H1 (cell line): ENCODE measurements at regions not wholly inside any gene's neighbourhood (a gene's known extent, or its start where the extent isn't known, plus 50 kb on each side); places are given as distances from the start of the nearest gene placed in this dataset.

Source experiments
- CTCF ChIA-PET: fragments of 300-600 bp; sonication (Branson Sonifier 250); formaldehyde crosslinking; loops from one replicate; lab custom pipeline; 2021; ENCODE audit not compliant: partially characterized antibody; lab: Charles Lee
- POLR2A ChIA-PET: fragments of 300-600 bp; sonication (Branson Sonifier 250); formaldehyde crosslinking; loops from one replicate; lab custom pipeline; 2021; ENCODE audit warnings: inconsistent platforms; ENCODE audit not compliant: partially characterized antibody; lab: Charles Lee
- DNase-seq, 2 experiments: peaks; one replicate each; pipeline versions ENCODE4 v3.0.0 to v3.0.0-alpha.2; 2010 to 2022; ENCODE audit warnings: low spot score in 2 of 2, low read depth in 1 of 2, mixed read lengths in 1 of 2
- FAIRE-seq: peaks from 2 replicates; lab custom pipeline; 2011; peaks lifted over from hg19 to GRCh38; lab: Jason Lieb, UNC
- H2AFZ ChIP-seq: 2 replicates; pipeline ENCODE4 v1.8.1; 2012; ENCODE audit warnings: low read length, inconsistent platforms
- H2AK5ac ChIP-seq: 2 replicates; pipeline ENCODE4 v1.6.1; 2013; ENCODE audit warnings: low read depth, low read length
- H2BK120ac ChIP-seq: replicated peaks from 2 replicates; pipeline ENCODE3; 2013; ENCODE audit warnings: low read depth, low read length, inconsistent platforms
- H2BK12ac ChIP-seq: 2 replicates; pipeline ENCODE4 v1.6.1; 2013; ENCODE audit warnings: low read depth, low read length
- H2BK15ac ChIP-seq: 2 replicates; pipeline ENCODE4 v1.6.1; 2013; ENCODE audit warnings: low read length
- H2BK20ac ChIP-seq: 2 replicates; pipeline ENCODE4 v1.6.1; 2013; ENCODE audit warnings: low read length
- H2BK5ac ChIP-seq: 2 replicates; pipeline ENCODE4 v1.6.1; 2013; ENCODE audit warnings: low read depth, low read length
- H3K14ac ChIP-seq: 2 replicates; pipeline ENCODE4 v1.6.1; 2013; ENCODE audit warnings: inconsistent platforms; ENCODE audit not compliant: insufficient read length
- H3K18ac ChIP-seq: 2 replicates; pipeline ENCODE4 v1.6.1; 2013; ENCODE audit warnings: low read length; ENCODE audit errors: extremely low read depth
- H3K23ac ChIP-seq: 2 replicates; pipeline ENCODE4 v1.6.1; 2013; ENCODE audit warnings: inconsistent platforms; ENCODE audit not compliant: insufficient read length
- H3K23me2 ChIP-seq: 2 replicates; pipeline ENCODE4 v1.6.1; 2013; ENCODE audit warnings: low read depth, low read length
- H3K27ac ChIP-seq: 2 replicates; pipeline ENCODE4 v1.6.1; 2011; ENCODE audit warnings: low read depth, low read length, inconsistent platforms
- H3K27me3 ChIP-seq, 4 experiments: replicated peaks in 1 of 4; 1 replicate in 1 of 4; 2 replicates in 3 of 4; pipeline versions ENCODE4 v1.6.1 to v1.8.1; 2011 to 2013; ENCODE audit warnings: low read length in 3 of 4, mild to moderate bottlenecking in 3 of 4, inconsistent platforms in 2 of 4, mixed read lengths in 2 of 4, moderate library complexity in 1 of 4; ENCODE audit not compliant: control insufficient read depth in 3 of 4, insufficient read depth in 3 of 4; ENCODE audit errors: extremely low read depth in 1 of 4
- H3K36me3 ChIP-seq, 4 experiments: 2 replicates each; pipeline versions ENCODE4 v1.6.1 to v1.8.1; 2011 to 2013; ENCODE audit warnings: mild to moderate bottlenecking in 4 of 4, low read length in 3 of 4, moderate library complexity in 2 of 4, control low read depth in 1 of 4, inconsistent platforms in 1 of 4; ENCODE audit not compliant: insufficient read depth in 4 of 4, control insufficient read depth in 2 of 4
- H3K4ac ChIP-seq: replicated peaks from 2 replicates; pipeline ENCODE3; 2013; ENCODE audit warnings: low read length, low read depth, mixed read lengths, inconsistent platforms; ENCODE audit not compliant: insufficient read length
- H3K4me1 ChIP-seq, 4 experiments: replicated peaks in 1 of 4; 1 replicate in 1 of 4; 2 replicates in 3 of 4; pipeline versions ENCODE4 v1.6.1 to v1.8.1; 2011 to 2013; ENCODE audit warnings: low read length in 3 of 4, inconsistent platforms in 2 of 4, mixed read lengths in 1 of 4; ENCODE audit not compliant: insufficient read depth in 4 of 4, control insufficient read depth in 3 of 4
- H3K4me2 ChIP-seq, 2 experiments: 2 replicates each; pipeline versions ENCODE4 v1.6.1 to v1.8.1; 2011 to 2013; ENCODE audit warnings: low read depth in 2 of 2, low read length in 2 of 2, control low read depth in 1 of 2, inconsistent platforms in 1 of 2, mild to moderate bottlenecking in 1 of 2; ENCODE audit not compliant: insufficient read depth in 1 of 2
- H3K4me3 ChIP-seq, 4 experiments: fragments of 200-600, 300-600 bp in 1 of 4; sonication (generic), shearing (Covaris generic), sonication (Bioruptor Twin) in 1 of 4; 2 replicates each; pipeline versions ENCODE4 v1.5.1 to v1.8.1; 2011 to 2016; ENCODE audit warnings: low read length in 4 of 4, low read depth in 3 of 4, control low read depth in 2 of 4, inconsistent platforms in 2 of 4, mild to moderate bottlenecking in 2 of 4, mixed read lengths in 1 of 4, moderate library complexity in 1 of 4; ENCODE audit not compliant: insufficient read depth in 2 of 4; ENCODE audit errors: extremely low read depth in 1 of 4
- H3K56ac ChIP-seq: replicated peaks from 2 replicates; pipeline ENCODE3; 2013; ENCODE audit warnings: low read depth, mild to moderate bottlenecking, mixed read lengths, low read length, inconsistent platforms; ENCODE audit not compliant: insufficient read length
- H3K79me1 ChIP-seq: 2 replicates; pipeline ENCODE4 v1.6.1; 2013; ENCODE audit warnings: low read depth, low read length, control low read depth
- H3K79me2 ChIP-seq, 2 experiments: 2 replicates each; pipeline versions ENCODE4 v1.6.1 to v1.8.1; 2012 to 2013; ENCODE audit warnings: low read length in 2 of 2, mild to moderate bottlenecking in 2 of 2, inconsistent platforms in 1 of 2; ENCODE audit not compliant: insufficient read depth in 2 of 2, control insufficient read depth in 1 of 2
- H3K9ac ChIP-seq, 4 experiments: replicated peaks in 1 of 4; 1 replicate in 1 of 4; 2 replicates in 3 of 4; pipeline versions ENCODE4 v1.6.1 to v1.8.1; 2011 to 2013; ENCODE audit warnings: low read depth in 3 of 4, low read length in 3 of 4, control low read depth in 2 of 4, mild to moderate bottlenecking in 2 of 4, moderate library complexity in 2 of 4, inconsistent platforms in 1 of 4; ENCODE audit errors: extremely low read depth in 1 of 4
- H3K9me3 ChIP-seq, 2 experiments: 2 replicates each; pipeline versions ENCODE4 v1.6.1 to v1.8.1; 2012 to 2013; ENCODE audit warnings: mild to moderate bottlenecking in 2 of 2, moderate library complexity in 2 of 2, control low read depth in 1 of 2, inconsistent platforms in 1 of 2, low read depth in 1 of 2, low read length in 1 of 2, mixed read lengths in 1 of 2; ENCODE audit not compliant: insufficient read depth in 2 of 2
- H4K20me1 ChIP-seq, 2 experiments: replicated peaks in 1 of 2; 2 replicates each; pipeline versions ENCODE3 to v1.8.1; 2011 to 2013; ENCODE audit warnings: inconsistent platforms in 2 of 2, low read length in 2 of 2, mild to moderate bottlenecking in 1 of 2; ENCODE audit not compliant: insufficient read depth in 2 of 2, control insufficient read depth in 1 of 2
- H4K5ac ChIP-seq: 2 replicates; pipeline ENCODE4 v1.6.1; 2013; ENCODE audit warnings: low read length, low read depth, mixed read lengths, inconsistent platforms; ENCODE audit not compliant: insufficient read length
- H4K8ac ChIP-seq: 2 replicates; pipeline ENCODE4 v1.8.0; 2013; ENCODE audit warnings: mild to moderate bottlenecking, moderate library complexity, low read length, inconsistent platforms; ENCODE audit not compliant: insufficient read depth; ENCODE audit errors: extremely low read depth
- H4K91ac ChIP-seq: replicated peaks from 2 replicates; pipeline ENCODE3; 2013; ENCODE audit warnings: low read length, mixed read lengths, inconsistent platforms; ENCODE audit not compliant: insufficient read length
- ATF3 ChIP-seq: IDR thresholded peaks from 2 replicates; pipeline ENCODE4 v1.6.1; 2011; ENCODE audit warnings: low read depth, mild to moderate bottlenecking, low read length; ENCODE audit not compliant: insufficient read depth
- BRCA1 ChIP-seq: IDR thresholded peaks from 2 replicates; pipeline ENCODE4 v1.6.1; 2012; ENCODE audit warnings: low read depth, low read length, improper control_type of control experiment
- CBX5 ChIP-seq: fragments of 300-800, 300-1000 bp; sonication (generic); IDR thresholded peaks from 2 replicates; pipeline ENCODE4 v1.7.1; 2016; ENCODE audit warnings: antibody characterized with exemption, low read length, low read depth
- CEBPB ChIP-seq: IDR thresholded peaks from 2 replicates; pipeline ENCODE4 v1.6.1; 2012; ENCODE audit warnings: low read depth, low read length
- E2F6 ChIP-seq: IDR thresholded peaks from 2 replicates; pipeline ENCODE4 v1.6.1; 2012; ENCODE audit warnings: inconsistent platforms
- EZH2 ChIP-seq: fragments of 200-600 bp; sonication (generic); IDR thresholded peaks from 2 replicates; pipeline ENCODE4 v1.7.1; 2012; ENCODE audit warnings: low read depth, mild to moderate bottlenecking, moderate library complexity, low read length, inconsistent platforms; ENCODE audit not compliant: severe bottlenecking
- HDAC2 ChIP-seq, 2 experiments: fragments of 300-600 bp in 1 of 2; sonication (generic) in 1 of 2; IDR thresholded peaks; 2 replicates each; pipeline ENCODE4 v1.6.1; 2011 to 2012; ENCODE audit warnings: low read depth in 2 of 2, low read length in 2 of 2, mild to moderate bottlenecking in 2 of 2, moderate library complexity in 2 of 2, borderline replicate concordance in 1 of 2, inconsistent platforms in 1 of 2
- JUN ChIP-seq: IDR thresholded peaks from 2 replicates; pipeline ENCODE4 v1.6.1; 2011; ENCODE audit warnings: low read depth, mild to moderate bottlenecking, improper control_type of control experiment, low read length
- KDM1A ChIP-seq: fragments of 200-600, 300-600 bp; sonication (generic); IDR thresholded peaks from 2 replicates; pipeline ENCODE4 v1.7.1; 2016; ENCODE audit warnings: mild to moderate bottlenecking, low read length, borderline replicate concordance
- MAX ChIP-seq: IDR thresholded peaks from 2 replicates; pipeline ENCODE4 v1.6.1; 2012; ENCODE audit warnings: inconsistent platforms
- POLR2AphosphoS5 ChIP-seq: IDR thresholded peaks from 2 replicates; pipeline ENCODE4 v1.6.1; 2011; ENCODE audit warnings: low read depth, low read length
- RBBP5 ChIP-seq: IDR thresholded peaks from 2 replicates; pipeline ENCODE4 v1.7.1; 2012; ENCODE audit warnings: low read depth, mild to moderate bottlenecking, inconsistent platforms, low read length, moderate library complexity, borderline replicate concordance
- RFX5 ChIP-seq: IDR thresholded peaks from 2 replicates; pipeline ENCODE4 v1.6.1; 2011; ENCODE audit warnings: low read depth, low read length, improper control_type of control experiment, borderline replicate concordance
- SIX5 ChIP-seq: IDR thresholded peaks from 2 replicates; pipeline ENCODE4 v1.6.1; 2011; ENCODE audit warnings: mild to moderate bottlenecking, low read depth, low read length
- SP4 ChIP-seq: IDR thresholded peaks from 2 replicates; pipeline ENCODE4 v1.6.1; 2012; ENCODE audit warnings: low read length, inconsistent platforms

GRCh38 chr5:68547622-68548021, 332.1 kb downstream of the PIK3R1 start:
- ChIA-PET POLR2A (no interaction called here), CTCF (interaction anchor here (0.6 to 0.8 kb wide), 2 partner anchors 50 to 125 kb away, joined by 3 read pairs; no protein-coding TSS in a partner anchor)
- H2BK12ac ChIP-seq: no peak overlapping the region
- H3K4me1 ChIP-seq: no peaks in the 10 kb centered on the region
- H2BK120ac ChIP-seq: no peak overlapping the region
- H3K9me3 ChIP-seq: no peaks in the 10 kb centered on the region
- H4K5ac ChIP-seq: no peak overlapping the region
- no peak overlapping the region for H3K27ac ChIP-seq
- H2AFZ ChIP-seq: 0 out of 2 replicates have a peak overlapping the region, but pooled peaks have one; percentile 15
- no peak overlapping the region for H2BK20ac ChIP-seq
- no peaks in the 10 kb centered on the region for H3K27me3 ChIP-seq
- no peaks in the 10 kb centered on the region for H3K79me1 ChIP-seq
- H3K4me2 ChIP-seq: no peak overlapping the region
- H4K91ac ChIP-seq: no peak overlapping the region
- no peak overlapping the region for H2AK5ac ChIP-seq
- no peak overlapping the region for H3K4me3 ChIP-seq
- H3K14ac ChIP-seq: no peak overlapping the region
- no peaks in the 10 kb centered on the region for H3K36me3 ChIP-seq
- H3K23ac ChIP-seq: no peak overlapping the region
- no peak overlapping the region for H3K4ac ChIP-seq
- no peak overlapping the region for H3K9ac ChIP-seq
- H4K20me1 ChIP-seq: no peaks in the 10 kb centered on the region
- H3K23me2 ChIP-seq: no peaks in the 10 kb centered on the region
- no peak overlapping the region for H3K56ac ChIP-seq
- H3K79me2 ChIP-seq: no peaks in the 10 kb centered on the region
- no peak overlapping the region for H2BK5ac ChIP-seq
- FAIRE-seq: no peak
- H3K18ac ChIP-seq: no peak overlapping the region
- H4K8ac ChIP-seq: no peak overlapping the region
- DNase-seq: no peak
- H2BK15ac ChIP-seq: no peak overlapping the region
- TF ChIP-seq E2F6 (no peak), SIX5 (no peak), RBBP5 (no peak), MAX (no peak), BRCA1 (no peak), KDM1A (no peak), POLR2AphosphoS5 (no peak), CBX5 (no peak), HDAC2 (IDR thresholded peaks at IDR 0.05; ENCODE audit: borderline replicate concordance in 1 of 2, low read depth in 2 of 2, low read length in 2 of 2) (no peak), EZH2 (no peak), SP4 (no peak), ATF3 (no peak), JUN (no peak), CEBPB (no peak), RFX5 (no peak)
